GM19438 (cell line): ENCODE measurements at regions not wholly inside any gene's neighbourhood (a gene's known extent, or its start where the extent isn't known, plus 50 kb on each side); places are given as distances from the start of the nearest gene placed in this dataset.
"Not testable (repeated sequence)": the region's sequence is repeated elsewhere in the genome, so short reads cannot be mapped to it uniquely, and the experiment has no call there.

Experiments used
- ATAC-seq: cut with Tn5 transposase; IDR thresholded peaks from one replicate; pipeline ENCODE4 v1.9.1; 2021; ENCODE audit warnings: low read depth; ENCODE audit not compliant: unreplicated experiment

DNA sequence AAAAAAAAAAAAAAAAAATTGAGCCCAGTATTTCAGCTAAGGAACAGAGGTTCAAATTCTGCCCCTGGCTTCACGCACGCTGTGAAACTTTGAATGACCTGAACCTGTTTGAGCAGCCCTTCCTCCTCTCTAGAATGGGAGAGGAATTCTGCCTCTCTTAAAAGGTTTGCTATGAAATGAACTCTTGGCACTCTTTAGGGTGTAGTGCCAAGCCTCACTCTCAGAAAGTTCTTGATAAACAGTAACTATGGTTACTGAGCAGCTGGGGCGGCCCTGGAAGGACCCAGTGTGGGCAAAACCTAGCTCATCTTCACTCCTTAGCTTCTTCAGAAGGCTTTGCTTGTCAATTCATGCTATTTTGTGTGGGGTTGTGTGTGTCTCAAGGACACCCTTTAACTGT is 73.7 kb downstream of the GEMIN8 start:
- ATAC-seq, result no peak

DNA sequence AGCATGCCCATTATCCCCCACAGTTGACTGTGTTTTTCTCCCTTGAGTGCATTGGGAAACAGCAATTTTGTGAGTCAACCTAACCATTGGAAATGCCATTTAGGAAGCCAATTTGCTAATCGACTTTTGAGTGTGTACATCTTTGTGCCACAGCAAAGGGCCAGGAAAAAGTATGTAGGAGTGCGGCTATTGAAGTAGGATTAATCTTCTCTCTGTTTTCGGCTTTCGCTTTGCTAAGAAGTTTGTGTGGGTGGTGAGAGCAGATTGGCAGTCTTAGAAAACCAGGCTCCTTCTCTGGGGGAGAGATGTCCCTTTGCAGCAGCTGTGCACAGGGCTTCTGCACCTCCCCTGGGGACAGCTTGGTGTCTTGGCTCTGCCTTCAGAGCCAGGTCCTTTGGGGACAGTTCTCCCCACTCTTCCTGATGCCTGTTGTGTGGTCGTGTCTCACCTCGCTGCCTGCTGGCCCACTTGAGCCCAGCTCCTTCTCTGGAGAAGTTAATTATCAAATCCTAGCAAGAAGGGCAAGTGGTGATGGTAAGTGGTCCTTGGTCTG is 74.5 kb downstream of the GEMIN8 start:
- no peak for ATAC-seq

DNA sequence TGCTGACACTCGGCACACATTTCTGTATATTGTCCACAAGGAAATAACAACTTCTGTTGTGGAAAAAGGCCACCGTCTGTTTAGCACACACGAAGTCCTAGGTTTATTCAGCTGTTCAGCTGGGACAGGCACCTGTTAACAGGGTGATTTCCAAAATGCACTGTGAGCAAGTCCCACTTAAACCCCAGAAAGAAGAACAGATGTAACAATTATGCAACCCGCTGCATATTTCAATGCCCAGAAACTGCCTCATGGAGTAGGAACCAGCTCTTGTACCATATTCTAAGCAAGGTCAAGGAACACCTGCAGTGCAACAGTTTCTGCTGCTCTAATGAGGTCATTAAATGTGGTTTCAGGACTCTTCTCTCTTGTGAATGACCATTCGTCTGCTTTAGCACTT is 77.1 kb downstream of the GEMIN8 start:
- no peak for ATAC-seq

DNA sequence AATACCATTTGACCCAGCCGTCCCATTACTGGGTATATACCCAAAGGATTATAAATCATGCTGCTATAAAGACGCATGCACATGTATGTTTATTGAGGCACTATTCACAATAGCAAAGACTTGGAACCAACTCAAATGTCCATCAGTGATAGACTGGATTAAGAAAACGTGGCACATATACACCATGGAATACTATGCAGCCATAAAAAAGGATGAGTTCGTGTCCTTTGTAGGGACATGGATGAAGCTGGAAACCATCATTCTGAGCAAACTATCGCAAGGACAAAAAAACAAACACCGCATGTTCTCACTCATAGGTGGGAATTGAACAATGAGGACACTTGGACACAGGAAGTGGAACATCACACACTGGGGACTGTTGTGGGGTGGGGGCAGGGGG is 83.5 kb downstream of the GEMIN8 start:
- not testable (repeated sequence) for ATAC-seq

DNA sequence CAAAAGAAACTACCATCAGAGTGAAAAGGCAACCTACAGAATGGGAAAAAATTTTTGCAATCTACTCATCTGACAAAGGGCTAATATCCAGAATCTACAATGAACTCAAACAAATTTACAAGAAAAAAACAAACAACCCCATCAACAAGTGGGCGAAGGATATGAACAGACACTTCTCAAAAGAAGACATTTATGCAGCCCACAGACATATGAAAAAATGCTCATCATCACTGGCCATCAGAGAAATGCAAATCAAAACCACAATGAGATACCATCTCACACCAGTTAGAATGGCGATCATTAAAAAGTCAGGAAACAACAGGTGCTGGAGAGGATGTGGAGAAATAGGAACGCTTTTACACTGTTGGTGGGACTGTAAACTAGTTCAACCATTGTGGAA is 83.9 kb downstream of the GEMIN8 start:
- ATAC-seq, result not testable (repeated sequence)

DNA sequence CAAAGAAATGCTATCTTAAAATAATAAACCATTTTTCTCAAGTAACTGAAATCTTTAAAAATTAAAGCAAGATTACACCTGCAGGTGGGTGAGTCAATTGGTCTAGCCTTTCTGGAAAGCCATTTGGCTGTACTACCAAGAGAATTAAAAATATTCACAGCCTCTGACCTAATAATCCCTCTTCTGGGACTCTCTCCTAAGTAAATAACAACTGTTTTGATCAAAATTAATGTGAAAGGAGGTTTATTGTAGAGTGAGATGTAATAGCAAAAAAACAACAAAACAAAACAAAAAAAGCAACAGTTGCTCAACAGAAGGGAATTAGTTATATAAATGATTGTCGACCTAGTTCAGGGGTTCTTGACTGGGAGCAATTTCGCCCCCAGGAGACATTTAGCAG is 89.0 kb downstream of the GEMIN8 start:
- no peak for ATAC-seq

DNA sequence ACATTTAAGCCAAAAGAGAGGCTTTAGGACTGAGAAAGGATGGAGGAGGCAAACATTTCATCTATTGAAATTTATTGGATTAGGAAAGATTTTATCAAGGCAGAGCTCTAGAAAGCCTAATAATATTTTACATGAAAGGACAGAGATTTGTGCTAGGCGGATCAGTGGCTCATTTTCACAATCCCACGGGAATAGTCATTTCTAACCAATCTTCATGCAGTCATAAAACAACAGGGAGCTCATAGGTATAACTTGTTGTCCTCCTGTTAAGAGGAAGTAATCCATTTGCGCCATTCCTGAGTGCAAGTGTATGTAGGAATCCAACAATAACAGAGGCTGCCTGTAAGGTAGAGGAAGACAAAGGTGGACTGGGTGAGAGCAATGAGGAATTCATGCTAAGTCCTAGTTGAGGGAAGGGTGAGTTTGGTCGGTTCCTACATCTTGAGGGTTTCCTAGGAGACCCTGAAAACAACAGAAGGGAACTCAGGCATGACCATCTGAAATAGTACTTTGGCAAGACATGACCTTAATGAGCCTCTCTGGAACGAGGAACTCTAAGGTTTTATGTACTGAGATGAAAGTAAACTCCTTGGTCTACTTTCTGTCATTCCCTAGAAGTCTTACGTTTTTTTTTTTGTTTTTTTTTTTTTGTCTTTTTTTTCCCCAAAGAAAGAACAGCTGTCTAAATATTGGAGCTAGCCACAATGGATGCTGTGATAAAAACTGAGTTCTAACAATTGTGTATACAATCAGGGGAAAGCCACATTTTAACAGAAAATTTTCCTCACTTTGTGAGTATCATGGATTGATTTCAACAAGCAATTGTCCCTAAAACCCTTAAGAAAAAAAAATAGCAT is 89.7 kb downstream of the GEMIN8 start:
- ATAC-seq, result no peak

DNA sequence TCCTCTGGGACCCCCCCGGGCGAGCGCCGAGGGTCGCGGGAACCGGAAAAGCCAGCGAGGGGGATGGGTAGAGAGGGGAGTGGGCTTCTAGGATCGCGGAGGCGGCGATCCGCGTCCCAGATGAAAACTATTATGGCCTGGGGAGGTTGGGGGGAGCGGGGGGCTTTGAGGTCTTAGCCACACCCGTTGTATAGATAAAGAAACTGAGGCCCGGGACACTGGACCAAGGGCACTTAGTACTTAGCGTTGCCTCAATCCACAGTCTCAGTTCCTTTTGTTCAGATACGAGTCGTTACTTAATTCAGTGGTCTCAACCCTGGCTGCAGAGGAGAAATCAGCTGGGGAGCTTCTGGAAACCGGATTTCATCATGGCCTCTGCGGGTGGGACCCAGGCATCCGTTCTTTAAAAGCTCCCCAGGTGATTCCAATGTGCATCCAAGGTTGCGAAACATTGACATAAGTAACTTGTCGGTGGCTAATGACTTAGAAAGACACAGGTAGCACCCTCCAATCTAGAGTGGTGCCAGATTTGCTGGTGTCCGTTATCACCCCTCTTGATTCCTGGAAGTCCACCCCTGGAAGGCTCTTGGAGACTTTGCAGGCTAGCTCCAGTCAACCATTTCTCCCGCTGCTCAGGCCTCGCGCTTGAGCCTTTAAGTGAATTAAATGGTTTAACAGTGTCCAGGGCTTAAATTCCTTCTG is 90.7 kb downstream of the GEMIN8 start:
- ATAC-seq, result no peak

DNA sequence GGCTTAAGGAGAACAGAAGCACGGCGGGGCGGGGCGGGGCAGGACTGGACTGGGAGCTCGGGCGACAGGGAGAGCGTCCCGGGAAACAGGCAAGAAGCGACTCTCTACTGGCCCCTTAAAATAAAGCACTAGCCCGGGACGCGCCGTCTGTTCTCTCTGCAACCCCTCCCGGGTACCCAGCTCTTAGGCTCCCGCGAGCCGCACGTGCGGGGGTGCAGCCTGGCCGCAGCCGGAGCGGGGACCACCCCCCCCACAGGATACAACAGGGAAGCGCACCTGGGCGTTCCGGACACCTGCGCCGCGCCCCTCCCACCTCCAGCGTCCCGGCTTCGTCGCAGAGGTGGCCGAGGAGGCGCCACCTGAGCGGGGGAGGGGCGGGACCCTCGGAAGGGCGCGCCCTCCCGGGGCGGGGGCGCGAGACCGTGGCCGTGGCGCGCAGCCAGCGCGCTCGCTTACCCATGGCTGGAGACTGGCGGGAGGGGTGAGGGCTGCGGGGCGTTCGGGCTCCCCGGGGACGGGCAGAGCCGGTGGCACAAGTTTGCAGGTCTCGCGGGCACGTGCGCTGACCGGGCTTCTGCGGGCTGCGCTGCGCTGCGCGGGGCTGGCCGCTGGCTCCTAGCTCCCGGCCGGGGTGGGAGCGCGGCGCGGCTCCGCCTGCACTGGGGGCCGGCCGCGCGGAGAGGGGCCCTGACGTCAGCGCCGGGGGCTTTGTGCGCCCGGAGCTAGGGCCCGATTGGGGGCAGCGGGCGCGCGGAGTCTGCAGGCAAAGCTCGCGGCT is 91.5 kb downstream of the GEMIN8 start:
- ATAC-seq, result no peak

DNA sequence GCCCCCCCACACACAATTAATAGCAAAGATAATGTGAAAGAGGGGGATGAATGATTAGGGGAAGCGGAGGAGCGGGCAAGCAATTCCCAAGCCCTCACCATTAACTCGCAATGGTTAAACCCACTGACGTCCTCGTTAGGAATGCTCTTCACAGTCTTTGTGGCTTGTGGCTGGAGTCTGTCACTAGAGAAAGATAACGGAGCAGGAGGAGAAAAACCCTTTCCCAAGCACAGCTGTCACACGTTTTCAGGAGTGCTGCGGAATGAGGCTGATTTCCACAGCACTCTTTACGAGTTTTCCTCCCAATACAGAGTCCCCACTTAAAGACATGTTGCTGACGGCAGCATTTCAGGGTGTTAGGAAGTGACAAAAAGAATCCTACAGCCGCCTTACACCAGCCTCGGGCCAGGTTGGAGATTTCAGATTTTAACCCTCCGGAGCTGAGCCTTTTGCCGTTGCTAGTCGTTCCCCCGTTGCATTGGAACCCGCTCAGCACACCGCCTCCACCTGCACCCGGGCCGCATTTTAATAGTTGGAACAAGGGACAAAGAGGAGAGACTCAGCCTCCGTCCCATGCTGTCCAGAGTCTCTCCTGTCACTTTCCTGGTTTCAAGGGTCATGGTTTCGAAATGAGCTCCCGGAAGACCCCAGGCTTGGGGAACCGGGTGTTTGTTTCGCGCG is 92.2 kb downstream of the GEMIN8 start:
- ATAC-seq, result no peak

DNA sequence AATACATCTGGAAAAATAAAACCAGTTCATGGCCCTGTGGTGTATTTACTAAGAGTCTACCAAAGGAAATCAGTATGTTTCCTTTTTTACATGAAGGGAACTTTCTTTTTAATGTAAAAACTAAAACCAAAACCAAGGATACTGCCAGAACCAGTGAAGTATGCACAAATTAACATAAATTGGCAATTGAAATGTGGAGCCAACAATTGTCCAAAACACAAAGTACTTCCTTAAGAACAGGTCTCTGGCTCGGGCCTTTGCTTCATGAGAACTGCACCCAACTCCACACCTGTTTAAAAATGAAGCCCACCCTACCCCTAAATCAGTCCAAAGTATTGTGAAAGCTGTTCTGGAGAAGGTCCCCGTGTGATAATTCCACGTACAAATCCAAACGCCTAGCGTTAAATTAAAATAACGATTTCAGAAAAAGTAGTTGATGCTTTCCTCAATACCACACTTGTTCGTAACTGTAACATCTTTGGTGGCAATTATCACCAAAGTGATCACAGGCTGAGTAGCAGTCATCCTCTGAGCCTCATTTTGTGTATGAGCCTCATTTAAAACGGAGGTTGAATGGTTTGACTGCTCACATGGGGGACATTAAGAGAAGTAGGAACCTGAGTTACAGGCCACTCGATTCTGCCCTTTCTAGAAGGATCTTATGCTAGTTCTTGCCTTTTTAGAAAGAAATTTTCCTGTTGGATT is 93.0 kb downstream of the GEMIN8 start:
- no peak for ATAC-seq

DNA sequence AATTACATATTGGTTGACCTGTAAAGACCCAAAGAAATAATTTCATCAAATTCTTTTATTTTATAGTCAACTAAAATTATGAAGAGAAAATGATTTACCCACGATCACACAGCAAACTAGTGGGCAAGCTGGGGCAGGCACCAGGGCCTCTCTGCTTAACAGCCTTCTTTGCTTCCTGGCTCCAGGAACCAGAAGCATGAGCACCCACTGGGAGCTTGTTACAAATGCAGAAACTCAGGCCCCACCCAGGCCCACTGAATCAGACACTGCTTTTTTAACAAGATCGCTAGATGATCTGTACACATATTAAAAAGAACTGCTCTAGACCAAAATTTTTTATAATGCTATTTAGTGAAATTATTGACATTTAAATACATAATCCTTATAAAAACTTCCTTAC is 95.0 kb downstream of the GEMIN8 start:
- no peak for ATAC-seq

DNA sequence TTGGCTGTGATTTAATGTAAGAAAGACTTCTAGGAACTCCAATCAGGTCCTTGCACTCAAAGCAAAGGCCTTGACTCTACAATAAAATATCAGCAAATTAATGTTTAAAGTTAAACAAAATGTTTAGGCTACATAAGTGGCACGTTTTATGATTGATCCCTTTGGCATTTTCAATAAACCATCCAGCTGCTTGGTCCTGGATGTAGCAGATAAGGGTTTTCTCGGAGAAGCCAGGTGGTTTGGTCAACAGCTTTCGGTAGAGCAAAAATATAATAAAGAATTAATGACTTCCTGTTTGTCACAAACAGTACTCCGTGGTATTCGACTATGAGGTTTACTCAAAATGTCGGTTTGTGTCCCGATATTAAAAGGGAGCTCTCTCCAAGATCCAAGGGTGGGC is 95.8 kb downstream of the GEMIN8 start:
- ATAC-seq, result no peak

DNA sequence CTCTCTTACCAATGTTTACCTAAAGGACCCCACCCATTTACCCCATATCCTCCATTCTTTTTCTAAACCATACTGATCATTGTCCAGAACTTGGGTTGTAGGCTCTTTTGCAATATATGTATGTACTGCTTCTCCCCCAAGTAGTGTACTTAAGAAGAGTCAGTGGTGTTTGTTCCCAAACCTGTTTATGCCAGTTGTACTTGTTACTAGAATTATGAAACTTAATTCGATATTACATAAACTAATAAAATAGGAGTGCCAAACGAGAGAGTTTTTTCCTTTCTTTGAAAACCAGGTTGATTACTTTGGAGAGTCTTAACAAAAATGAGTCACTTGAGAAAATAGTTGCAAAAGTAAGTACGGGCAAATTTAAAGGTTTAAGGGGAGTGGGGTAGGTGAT is 96.3 kb downstream of the GEMIN8 start:
- ATAC-seq, result no peak

DNA sequence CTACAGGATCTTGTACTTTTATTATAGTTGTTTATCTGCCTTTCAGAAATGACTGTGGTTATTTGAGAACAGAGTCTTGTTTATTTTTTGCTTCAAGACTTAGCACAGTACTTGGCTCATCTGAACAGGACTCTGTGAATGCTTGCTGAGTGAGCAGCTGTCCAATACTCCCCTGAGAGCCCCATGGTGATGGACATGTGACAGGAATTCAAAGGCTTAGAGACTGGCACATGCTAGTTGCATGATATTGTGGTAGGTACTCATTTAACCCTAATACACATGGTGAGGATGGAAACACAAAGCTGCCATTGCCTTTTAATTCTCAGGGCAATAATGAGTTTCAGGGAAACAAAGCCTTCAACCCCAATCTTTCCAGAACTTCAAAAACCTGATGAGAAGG is 97.3 kb downstream of the GEMIN8 start:
- no peak for ATAC-seq

DNA sequence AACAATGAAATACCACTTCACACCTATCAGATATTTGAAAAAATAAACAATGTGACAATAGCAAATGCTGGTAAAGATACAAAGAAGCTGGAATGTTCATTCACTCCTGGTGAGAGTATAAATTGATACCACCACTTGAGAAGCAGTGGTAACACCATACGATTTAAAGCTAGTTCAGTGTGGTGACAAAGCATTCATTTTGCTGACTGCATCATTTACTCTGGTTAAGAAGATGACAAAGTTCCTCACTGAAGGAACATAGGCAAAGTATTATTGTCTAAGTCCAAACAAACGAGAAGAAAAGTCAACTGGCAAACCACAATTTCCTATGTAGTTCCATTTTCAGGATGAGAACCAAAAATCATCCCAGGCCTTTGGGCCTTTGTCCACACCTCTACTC is 102.5 kb downstream of the GEMIN8 start:
- no peak for ATAC-seq

DNA sequence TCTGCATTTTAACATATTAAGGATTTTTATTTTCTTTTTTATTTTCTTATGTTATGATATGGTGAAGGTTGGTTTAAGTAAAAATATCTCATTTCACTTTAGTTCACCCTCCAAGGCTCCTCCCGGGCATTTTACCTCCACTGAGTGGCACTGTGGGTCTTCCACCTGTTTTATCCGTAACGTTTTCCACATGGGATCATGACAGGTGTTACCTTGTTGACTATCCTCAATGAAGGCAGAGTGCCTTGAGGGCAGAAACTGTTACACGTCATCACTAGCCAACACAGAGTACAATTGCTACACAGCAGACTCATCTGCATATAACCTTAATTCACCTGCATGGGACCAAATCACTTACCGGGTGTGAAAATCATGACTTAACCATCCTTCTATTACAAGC is 105.8 kb downstream of the GEMIN8 start:
- no peak for ATAC-seq

DNA sequence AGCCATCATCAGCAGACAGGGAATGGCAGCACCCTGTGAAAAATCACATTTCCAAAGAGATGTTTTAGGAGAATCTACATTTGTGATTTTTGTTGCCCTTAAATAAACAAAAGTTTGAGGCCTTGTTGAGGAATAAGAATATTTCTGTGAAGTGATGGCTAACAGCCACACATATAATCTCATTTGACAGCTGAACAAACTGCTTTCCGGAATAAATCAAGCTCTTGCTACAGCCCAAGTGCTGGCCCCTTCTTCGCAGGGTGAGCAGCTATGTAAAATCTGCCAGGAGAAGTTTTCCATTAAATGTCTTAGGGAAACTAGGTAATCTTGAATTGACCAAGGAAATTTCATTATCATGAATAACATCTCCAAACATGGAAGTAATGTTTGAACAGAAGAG is 106.4 kb upstream of the GPM6B start:
- ATAC-seq, result no peak

DNA sequence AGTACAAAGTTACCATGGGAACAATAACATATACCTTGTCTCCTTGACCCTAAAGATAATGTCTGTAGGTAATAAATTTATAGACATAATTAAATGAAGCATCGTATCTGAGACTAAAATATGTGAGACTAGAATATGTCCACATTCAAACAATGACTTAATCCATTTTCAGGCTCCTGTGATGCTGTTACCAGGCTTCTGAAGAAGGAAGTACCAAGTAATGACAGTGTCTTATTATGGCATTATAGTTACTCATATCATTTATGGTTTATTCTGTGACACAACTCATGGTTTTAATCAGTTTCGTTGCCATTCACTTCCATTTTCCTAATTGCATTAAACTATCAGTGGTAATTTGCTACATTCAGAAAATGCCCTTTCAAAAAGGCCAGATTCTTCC is 100.6 kb upstream of the GPM6B start:
- ATAC-seq, result no peak

DNA sequence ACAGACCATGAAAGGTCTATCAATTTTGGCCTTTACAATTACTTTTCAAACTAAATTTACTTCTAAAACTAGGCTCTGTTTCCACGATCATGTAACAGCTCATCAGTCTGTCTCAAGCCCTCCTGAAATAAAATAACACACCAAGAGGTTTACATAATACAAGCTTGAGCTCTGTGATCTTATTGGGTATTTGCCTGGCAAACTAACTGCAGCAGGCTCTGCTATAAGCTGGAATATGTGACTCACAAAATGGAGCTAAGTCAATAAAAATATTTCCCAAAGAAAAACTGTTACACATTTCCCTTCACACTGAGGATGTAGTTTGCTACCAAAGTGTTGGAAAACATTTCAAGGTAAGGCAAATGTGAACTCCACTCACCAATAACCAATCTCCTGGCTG is 94.7 kb upstream of the GPM6B start:
- ATAC-seq, result no peak
